ENCODE measurements at regions not wholly inside any gene's neighbourhood (a gene's known extent, or its start where the extent isn't known, plus 50 kb on each side); places are given as distances from the start of the nearest gene placed in this dataset.
"Not testable (repeated sequence)": the region's sequence is repeated elsewhere in the genome, so short reads cannot be mapped to it uniquely, and the experiment has no call there.

GRCh38 chr2:106282462-106283170, 88.5 kb upstream of the UXS1 start:
- Histone ChIP-seq H4K91ac (ENCODE audit: insufficient read length, low read depth, low read length) (no peak overlapping the region), H3T11ph (ENCODE audit: low read length) (no peak overlapping the region), H3K4me2 (ENCODE audit: insufficient read depth, insufficient read length, low read length) (no peak overlapping the region), H3K4me1 (ENCODE audit: insufficient read depth, low read length) (no peaks in the 10 kb centered on the region), H3K79me2 (ENCODE audit: insufficient read depth, low read length) (no peaks in the 10 kb centered on the region), H3K9me3 (ENCODE audit: control insufficient read depth, low read depth, low read length) (no peaks in the 10 kb centered on the region), H2BK15ac (ENCODE audit: low read depth, low read length) (no peak overlapping the region), H2AK5ac (ENCODE audit: insufficient read length, low read length) (no peak overlapping the region), H3K14ac (ENCODE audit: insufficient read depth, low read length) (no peak overlapping the region), H4K8ac (replicated peaks; ENCODE audit: insufficient read length, low read depth, low read length) (no peak overlapping the region), H3K79me1 (ENCODE audit: insufficient read depth, low read depth, low read length, poor library complexity, severe bottlenecking) (no peaks in the 10 kb centered on the region), H2AFZ (ENCODE audit: low read length) (no peak overlapping the region), H3K56ac (ENCODE audit: insufficient read length, low read depth, low read length) (no peak overlapping the region), H3K27ac (ENCODE audit: insufficient read length, low read depth, low read length) (no peak overlapping the region), H3K23me2 (ENCODE audit: insufficient read length, low read depth, low read length, poor library complexity, severe bottlenecking) (no peaks in the 10 kb centered on the region), H2BK20ac (ENCODE audit: low read depth, low read length, poor library complexity, severe bottlenecking) (no peak overlapping the region), H2BK12ac (ENCODE audit: insufficient read length, low read depth, low read length) (no peak overlapping the region), H3K27me3 (ENCODE audit: insufficient read depth, low read length) (no peaks in the 10 kb centered on the region), H3K4ac (ENCODE audit: low read depth, low read length) (no peak overlapping the region), H4K5ac (ENCODE audit: insufficient read length, low read depth, low read length) (no peak overlapping the region), H4K20me1 (ENCODE audit: control insufficient read depth, insufficient read depth, insufficient read length) (no peaks in the 10 kb centered on the region), H3K23ac (ENCODE audit: insufficient read length, low read depth, low read length) (no peak overlapping the region), H2BK120ac (ENCODE audit: low read depth, low read length, poor library complexity, severe bottlenecking) (no peak overlapping the region), H2BK5ac (ENCODE audit: insufficient read length, low read length) (no peak overlapping the region), H3K18ac (ENCODE audit: insufficient read length, low read depth, low read length) (no peak overlapping the region), H3K9ac (ENCODE audit: extremely low read depth, insufficient read length, low read length) (no peak overlapping the region)
- Mint-ChIP-seq H3K9me3 (no peaks in the 10 kb centered on the region), H3K36me3 (ENCODE audit: insufficient read depth in 1 of 3, low read depth in 3 of 3) (no peaks in the 10 kb centered on the region; a peak in 1 of 7 replicates), H3K27me3 (ENCODE audit: low read depth) (peaks cover 4% of the 10 kb centered on the region), H3K27ac (no peak overlapping the region; a peak in 1 of 7 replicates), H3K4me1 (peaks cover 16 to 21% of the 10 kb centered on the region in 2 experiments), H3K4me3 (no peak overlapping the region)
- no peak for DNase-seq
- TF ChIP-seq, protein P1, sequence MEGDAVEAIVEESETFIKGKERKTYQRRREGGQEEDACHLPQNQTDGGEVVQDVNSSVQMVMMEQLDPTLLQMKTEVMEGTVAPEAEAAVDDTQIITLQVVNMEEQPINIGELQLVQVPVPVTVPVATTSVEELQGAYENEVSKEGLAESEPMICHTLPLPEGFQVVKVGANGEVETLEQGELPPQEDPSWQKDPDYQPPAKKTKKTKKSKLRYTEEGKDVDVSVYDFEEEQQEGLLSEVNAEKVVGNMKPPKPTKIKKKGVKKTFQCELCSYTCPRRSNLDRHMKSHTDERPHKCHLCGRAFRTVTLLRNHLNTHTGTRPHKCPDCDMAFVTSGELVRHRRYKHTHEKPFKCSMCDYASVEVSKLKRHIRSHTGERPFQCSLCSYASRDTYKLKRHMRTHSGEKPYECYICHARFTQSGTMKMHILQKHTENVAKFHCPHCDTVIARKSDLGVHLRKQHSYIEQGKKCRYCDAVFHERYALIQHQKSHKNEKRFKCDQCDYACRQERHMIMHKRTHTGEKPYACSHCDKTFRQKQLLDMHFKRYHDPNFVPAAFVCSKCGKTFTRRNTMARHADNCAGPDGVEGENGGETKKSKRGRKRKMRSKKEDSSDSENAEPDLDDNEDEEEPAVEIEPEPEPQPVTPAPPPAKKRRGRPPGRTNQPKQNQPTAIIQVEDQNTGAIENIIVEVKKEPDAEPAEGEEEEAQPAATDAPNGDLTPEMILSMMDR (conservative IDR thresholded peaks at IDR 0.05), result no peak
- no CpG with 5 or more reads among the region's 12 CpGs for WGBS (ENCODE audit: extremely low coverage, insufficient read length, low lambda C conversion rate)

- H3K4me1 Mint-ChIP-seq, result peaks cover 16 to 21% of the 10 kb centered on the region in 2 experiments
- H3K14ac ChIP-seq (ENCODE audit: insufficient read depth, low read length); H3K27me3 ChIP-seq (ENCODE audit: insufficient read depth, low read length); H3K4me3 Mint-ChIP-seq; H2BK120ac ChIP-seq (ENCODE audit: low read depth, low read length, poor library complexity, severe bottlenecking); H3K79me1 ChIP-seq (ENCODE audit: insufficient read depth, low read depth, low read length, poor library complexity, severe bottlenecking); H3K56ac ChIP-seq (ENCODE audit: insufficient read length, low read depth, low read length); H2AFZ ChIP-seq (ENCODE audit: low read length); H2BK20ac ChIP-seq (ENCODE audit: low read depth, low read length, poor library complexity, severe bottlenecking); H3K36me3 Mint-ChIP-seq (ENCODE audit: insufficient read depth in 1 of 3, low read depth in 3 of 3); H3K4ac ChIP-seq (ENCODE audit: low read depth, low read length); H3T11ph ChIP-seq (ENCODE audit: low read length); H3K79me2 ChIP-seq (ENCODE audit: insufficient read depth, low read length); H3K27ac Mint-ChIP-seq; H2BK12ac ChIP-seq (ENCODE audit: insufficient read length, low read depth, low read length); H4K20me1 ChIP-seq (ENCODE audit: control insufficient read depth, insufficient read depth, insufficient read length); H2AK5ac ChIP-seq (ENCODE audit: insufficient read length, low read length); H3K23ac ChIP-seq (ENCODE audit: insufficient read length, low read depth, low read length); H4K5ac ChIP-seq (ENCODE audit: insufficient read length, low read depth, low read length); H4K8ac ChIP-seq (replicated peaks; ENCODE audit: insufficient read length, low read depth, low read length); H3K9me3 Mint-ChIP-seq; H4K91ac ChIP-seq (ENCODE audit: insufficient read length, low read depth, low read length); H3K18ac ChIP-seq (ENCODE audit: insufficient read length, low read depth, low read length); DNase-seq; H3K23me2 ChIP-seq (ENCODE audit: insufficient read length, low read depth, low read length, poor library complexity, severe bottlenecking); H3K27ac ChIP-seq (ENCODE audit: insufficient read length, low read depth, low read length); H3K4me1 ChIP-seq (ENCODE audit: insufficient read depth, low read length); H3K27me3 Mint-ChIP-seq (ENCODE audit: low read depth); H3K9me3 ChIP-seq (ENCODE audit: control insufficient read depth, low read depth, low read length); H2BK5ac ChIP-seq (ENCODE audit: insufficient read length, low read length); H2BK15ac ChIP-seq (ENCODE audit: low read depth, low read length); H3K9ac ChIP-seq (ENCODE audit: extremely low read depth, insufficient read length, low read length); H3K4me2 ChIP-seq (ENCODE audit: insufficient read depth, insufficient read length, low read length): not testable (repeated sequence)
- no CpG with 5 or more reads among the region's 11 CpGs for WGBS (ENCODE audit: extremely low coverage, insufficient read length, low lambda C conversion rate)
Observed at GRCh38 chr2:106281907-106282430, 87.9 kb upstream of the UXS1 start.

All from H9 (cell line).